GM19463 (cell line): ENCODE measurements at regions not wholly inside any gene's neighbourhood (a gene's known extent, or its start where the extent isn't known, plus 50 kb on each side); places are given as distances from the start of the nearest gene placed in this dataset.

Experiments
- ATAC-seq: cut with Tn5 transposase; IDR thresholded peaks from one replicate; pipeline ENCODE4 v1.9.1; 2021; ENCODE audit warnings: mild to moderate bottlenecking, moderate library complexity; ENCODE audit not compliant: unreplicated experiment

DNA sequence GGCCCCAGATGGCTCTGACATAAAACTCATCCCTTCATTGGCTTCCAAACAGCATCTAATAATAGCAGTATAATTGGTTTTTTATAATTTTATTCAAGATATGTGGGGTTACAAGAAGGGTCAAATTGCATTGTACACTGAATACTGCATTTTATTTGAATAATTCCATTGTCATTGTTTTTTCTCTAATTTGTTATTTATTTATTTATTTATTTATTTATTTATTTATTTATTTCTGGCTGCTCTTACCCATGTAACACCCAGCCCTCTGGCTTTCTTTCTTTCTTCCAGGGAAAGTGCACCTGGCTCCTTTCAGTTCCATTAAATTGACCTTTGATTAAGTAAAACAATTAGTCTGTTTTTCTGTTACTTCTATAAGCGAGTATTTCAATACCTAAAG, 210.1 kb downstream of the CDH9 start:
- ATAC-seq: no peak

DNA sequence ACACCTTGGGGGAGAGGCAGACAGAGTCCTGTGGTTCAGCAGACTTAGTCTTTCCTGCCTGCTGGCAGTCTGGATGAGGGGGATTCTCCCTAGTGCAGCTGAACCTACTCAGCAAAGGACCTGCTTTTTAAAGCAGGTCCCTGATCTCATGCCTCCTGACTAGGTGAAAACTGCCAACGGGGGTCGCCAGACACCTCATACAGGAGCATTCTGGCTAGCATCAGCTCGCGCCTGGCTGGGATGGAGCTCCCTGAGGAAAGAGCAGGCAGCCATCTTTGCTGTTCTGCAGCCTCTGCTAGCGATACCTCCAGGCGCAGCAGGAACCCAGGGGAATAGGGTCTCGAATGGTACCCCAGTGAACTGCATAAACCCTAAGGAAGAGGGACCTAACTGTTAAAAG, 225.2 kb downstream of the CDH9 start:
- ATAC-seq: no peak

DNA sequence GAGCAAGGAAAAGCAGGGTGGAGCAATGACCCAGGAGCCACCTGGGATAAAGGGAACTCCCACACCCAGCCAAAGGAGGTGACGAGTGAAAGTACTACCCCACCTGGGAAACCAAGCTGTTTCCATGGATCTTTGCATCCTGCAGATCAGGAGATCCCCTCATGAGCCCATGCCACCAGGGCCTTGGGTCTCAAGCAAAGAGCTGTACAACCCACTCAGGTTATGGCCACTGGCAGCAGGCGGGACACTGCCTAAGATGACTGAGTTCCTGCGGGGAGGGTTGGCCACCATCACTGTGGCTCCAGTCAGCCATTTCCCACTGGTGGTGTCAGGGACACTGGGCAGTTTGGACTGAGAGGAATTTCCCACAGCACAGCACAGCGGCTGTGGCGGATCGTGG, 225.7 kb downstream of the CDH9 start:
- ATAC-seq: no peak

DNA sequence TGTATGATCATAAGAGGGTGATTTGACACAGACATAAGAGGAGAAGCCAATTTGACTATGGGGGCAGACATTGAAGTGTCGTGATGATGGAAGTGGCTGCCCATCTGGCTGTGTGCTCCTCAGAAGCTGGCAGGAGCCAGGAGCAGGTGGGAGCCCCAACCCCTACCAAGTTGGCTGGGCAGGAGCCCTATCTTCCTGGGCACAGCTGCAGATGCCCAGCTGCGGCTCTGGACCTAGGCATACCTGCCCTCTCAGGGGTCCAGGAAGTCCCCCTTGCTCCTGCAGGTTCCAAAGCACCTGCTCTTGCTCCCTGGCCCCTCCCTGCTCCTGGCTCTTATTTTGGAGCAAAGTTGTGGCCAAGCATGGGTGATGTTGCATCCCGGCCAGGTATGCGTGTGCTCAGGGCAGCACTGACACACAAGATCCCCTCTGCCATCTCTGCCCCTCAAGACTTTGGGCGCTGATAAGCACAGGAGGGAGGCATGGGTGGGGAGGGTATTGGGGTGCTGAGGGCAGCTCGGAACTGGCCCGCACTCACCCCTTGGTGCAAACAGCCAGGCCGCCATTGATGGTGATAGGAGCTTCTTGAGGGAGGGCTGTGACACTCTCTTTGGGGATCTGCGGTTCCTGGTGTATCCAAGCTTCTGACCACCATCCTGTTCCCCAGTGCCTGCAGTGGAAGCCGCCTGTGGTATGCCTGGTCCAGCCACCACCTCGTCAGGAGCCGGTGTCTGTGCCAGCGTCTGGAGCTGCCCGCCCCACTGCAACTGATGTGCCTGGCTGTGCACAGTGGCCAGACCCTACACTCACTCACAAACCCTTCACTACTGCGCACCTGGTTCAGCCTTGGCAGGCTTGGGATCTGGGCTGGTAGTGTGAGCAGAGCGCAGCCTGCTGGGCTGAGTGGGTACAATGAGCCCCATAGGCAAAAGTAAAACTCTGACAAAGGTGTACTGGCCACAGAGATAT, 230.9 kb downstream of the CDH9 start:
- no peak for ATAC-seq

DNA sequence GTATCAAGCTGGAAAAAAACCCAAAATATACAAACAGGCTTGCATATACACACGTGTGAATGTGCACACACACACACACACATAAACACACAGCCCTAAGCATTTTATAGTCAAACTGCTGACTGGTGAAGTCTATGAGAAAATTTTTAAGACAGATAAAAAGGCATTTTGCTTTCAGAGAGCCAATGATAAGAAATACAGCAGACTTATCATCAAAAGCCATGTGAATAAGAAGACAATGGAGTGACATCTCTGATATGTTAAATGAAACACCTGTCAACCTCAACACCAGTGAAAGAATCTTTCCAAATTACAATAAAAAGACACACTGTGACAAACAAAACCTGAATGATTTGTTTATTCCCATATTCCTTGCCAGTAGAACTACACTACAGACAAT, 233.3 kb downstream of the CDH9 start:
- no peak for ATAC-seq

DNA sequence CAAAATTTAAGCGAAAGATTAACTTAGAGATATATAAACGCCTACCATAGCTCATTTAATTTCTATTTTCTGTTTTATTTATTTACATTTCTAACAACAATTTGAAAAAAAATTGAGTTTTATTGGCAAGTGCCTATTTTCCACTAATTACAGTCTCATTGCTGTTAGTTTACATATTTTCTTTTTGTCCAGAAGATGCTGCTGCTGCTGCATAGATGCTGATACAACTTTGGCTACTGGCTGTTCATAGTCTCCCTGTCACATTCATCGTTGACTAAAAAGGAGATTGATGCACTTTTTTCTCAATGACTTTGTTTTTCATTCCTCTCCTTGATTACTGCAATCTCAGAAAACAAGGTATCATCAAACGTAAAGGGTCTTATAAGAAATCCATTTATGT, 235.4 kb downstream of the CDH9 start:
- ATAC-seq: no peak

GRCh38 chr5:26791433-26791832, 247.0 kb downstream of the CDH9 start:
- no peak for ATAC-seq

DNA sequence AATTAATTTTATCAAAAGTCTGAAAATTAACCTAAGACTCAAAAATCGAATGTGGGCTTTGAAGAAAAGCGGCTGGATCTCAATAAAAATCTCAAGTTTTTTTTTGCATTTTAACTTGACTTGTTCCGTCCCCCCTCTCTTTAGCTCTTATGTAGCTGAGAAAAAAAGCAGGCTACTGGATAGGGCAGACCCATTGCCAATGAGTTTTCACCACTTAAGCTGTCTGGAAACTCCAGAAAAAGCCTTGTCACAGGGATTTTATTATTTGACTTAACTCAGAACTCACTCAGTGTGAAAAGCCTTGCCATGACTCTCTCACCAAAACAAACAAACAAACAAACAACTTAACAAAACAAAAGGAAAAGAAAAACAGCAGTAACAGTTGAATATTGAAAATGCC, 247.4 kb downstream of the CDH9 start:
- no peak for ATAC-seq

DNA sequence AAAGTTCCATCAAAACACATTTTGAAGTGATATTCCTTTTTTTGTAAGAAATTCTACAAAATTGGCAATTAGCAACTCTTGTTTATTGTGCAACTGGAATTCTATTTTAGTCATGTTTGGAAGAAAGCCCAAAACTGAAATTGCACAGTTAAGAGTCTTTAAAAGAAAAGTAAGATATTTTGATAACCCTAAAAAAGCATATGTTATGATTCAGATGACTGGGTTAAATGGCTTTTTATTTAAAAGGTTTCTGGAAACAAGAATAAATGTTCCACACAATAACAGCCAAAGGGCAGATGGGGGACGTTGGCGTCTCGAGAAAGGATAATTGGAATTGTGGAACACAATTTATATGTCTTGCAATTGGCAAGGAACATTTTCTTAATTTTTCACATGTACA, 275.2 kb downstream of the CDH9 start:
- no peak for ATAC-seq

- ATAC-seq: no peak
These were observed 276.9 kb downstream of the CDH9 start for GRCh38 chr5:26761446-26761845.

DNA sequence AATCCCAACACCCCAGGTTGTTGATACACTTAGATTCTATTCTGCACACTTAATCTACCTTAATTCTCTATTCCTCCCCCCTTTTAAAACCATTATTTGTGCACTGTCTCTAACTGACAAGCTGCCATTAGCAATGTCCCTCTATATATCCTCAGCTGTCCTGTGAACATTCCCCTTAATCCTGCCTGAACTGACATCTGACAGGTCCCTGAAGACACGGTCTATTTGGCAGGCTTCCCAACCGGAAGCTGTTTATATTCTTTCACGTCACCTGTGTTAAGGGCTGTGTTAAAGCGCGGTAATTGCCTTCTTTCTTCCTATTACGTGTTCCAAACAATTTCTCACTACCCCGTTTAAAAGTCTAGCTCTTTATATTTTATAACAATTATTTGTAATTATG, 277.3 kb downstream of the CDH9 start:
- no peak for ATAC-seq

- no peak for ATAC-seq
These were observed 280.4 kb downstream of the CDH9 start for GRCh38 chr5:26757941-26758340.

- no peak for ATAC-seq
These were observed 288.6 kb downstream of the CDH9 start for GRCh38 chr5:26749829-26750228.

- no peak for ATAC-seq
These were observed 298.2 kb downstream of the CDH9 start for GRCh38 chr5:26740182-26740581.

- no peak for ATAC-seq
These were observed 300.8 kb downstream of the CDH9 start for GRCh38 chr5:26737348-26738265.

DNA sequence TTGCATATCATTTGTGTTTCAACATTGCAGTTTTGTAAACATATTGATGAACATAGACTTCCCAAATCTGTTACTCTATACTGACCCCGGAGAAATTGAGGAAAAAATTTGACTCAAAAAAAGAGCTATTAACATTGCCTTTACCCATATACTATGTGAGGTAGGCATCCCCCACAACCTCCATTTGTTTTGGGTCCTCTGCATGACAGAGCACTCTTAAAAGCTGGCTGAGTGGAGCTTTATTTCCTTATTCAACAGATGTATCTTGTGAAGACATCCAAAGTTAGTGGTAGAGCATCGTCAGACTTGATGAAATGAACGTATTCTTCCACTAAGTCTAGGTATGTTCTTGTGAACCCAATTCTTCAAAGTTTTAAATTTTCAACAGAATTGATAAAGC, 310.5 kb downstream of the CDH9 start:
- ATAC-seq: no peak

- no peak for ATAC-seq
These were observed 318.6 kb downstream of the CDH9 start for GRCh38 chr5:26719803-26720202.

GRCh38 chr5:26700759-26701384, 337.5 kb downstream of the CDH9 start:
- ATAC-seq: no peak

- no peak for ATAC-seq
These were observed 345.4 kb downstream of the CDH9 start for GRCh38 chr5:26692952-26693351.

- no peak for ATAC-seq
These were observed 346.9 kb downstream of the CDH9 start for GRCh38 chr5:26691486-26691885.

DNA sequence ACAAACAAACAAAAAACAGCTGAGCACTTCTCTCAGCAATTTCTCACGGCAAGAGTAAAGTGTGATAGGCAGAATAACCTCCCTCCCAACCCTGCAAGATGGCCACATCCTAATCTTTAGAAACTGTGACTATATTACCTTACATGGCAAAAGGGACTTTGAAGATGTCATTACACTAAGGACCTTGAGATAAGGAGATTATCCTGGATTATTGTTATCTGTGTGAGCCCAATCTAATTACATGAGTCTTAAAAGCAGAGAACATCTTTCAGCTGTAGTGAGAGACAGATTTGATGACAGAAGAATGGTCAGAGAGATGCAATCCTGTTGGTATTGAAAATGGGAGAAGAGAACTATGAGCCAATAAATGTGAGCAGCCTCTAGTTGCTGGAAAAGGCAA, 347.9 kb downstream of the CDH9 start:
- ATAC-seq: no peak
